DMS153 treated with DMSO at 0.1 percent for 48 hours (cell line): ENCODE measurements at regions not wholly inside any gene's neighbourhood (a gene's known extent, or its start where the extent isn't known, plus 50 kb on each side); places are given as distances from the start of the nearest gene placed in this dataset.
A peak's percentile ranks its signal among the peaks of the same experiment; 100 is the strongest.
"Not testable (repeated sequence)": the region's sequence is repeated elsewhere in the genome, so short reads cannot be mapped to it uniquely, and the experiment has no call there.

Experiments used
- DNase-seq: peaks from one replicate; lab custom pipeline; 2025; ENCODE audit not compliant: unreplicated experiment; lab: John Stamatoyannopoulos, UW

GRCh38 chr13:89406096-89406495 is 1734.9 kb downstream of the SLITRK5 start:
- DNase-seq: not testable (repeated sequence)

- no peak for DNase-seq
These were observed 1736.2 kb downstream of the SLITRK5 start for GRCh38 chr13:89407357-89407756.

- DNase-seq: no peak
These were observed 1761.8 kb downstream of the SLITRK5 start for GRCh38 chr13:89432997-89433396.

- DNase-seq: not testable (repeated sequence)
These were observed 1763.5 kb downstream of the SLITRK5 start for GRCh38 chr13:89434624-89435023.

- no peak for DNase-seq
These were observed 1783.5 kb downstream of the SLITRK5 start for GRCh38 chr13:89454681-89455080.

GRCh38 chr13:89455225-89455624 is 1784.1 kb downstream of the SLITRK5 start:
- DNase-seq: no peak

GRCh38 chr13:89455741-89456140 is 1784.6 kb downstream of the SLITRK5 start:
- DNase-seq: no peak

- no peak for DNase-seq
These were observed 1786.8 kb downstream of the SLITRK5 start for GRCh38 chr13:89457977-89458376.

- no peak for DNase-seq
These were observed 1787.3 kb downstream of the SLITRK5 start for GRCh38 chr13:89458456-89458855.

- not testable (repeated sequence) for DNase-seq
These were observed 1789.7 kb downstream of the SLITRK5 start for GRCh38 chr13:89460895-89461294.

GRCh38 chr13:89465366-89465765 is 1794.2 kb downstream of the SLITRK5 start:
- DNase-seq: no peak

GRCh38 chr13:89468081-89468480 is 1796.9 kb downstream of the SLITRK5 start:
- DNase-seq: no peak

- DNase-seq: no peak
These were observed 1799.7 kb downstream of the SLITRK5 start for GRCh38 chr13:89470901-89471300.

GRCh38 chr13:89474432-89474831 is 1803.3 kb downstream of the SLITRK5 start:
- DNase-seq: no peak

GRCh38 chr13:89486065-89486464 is 1814.9 kb downstream of the SLITRK5 start:
- DNase-seq: no peak

GRCh38 chr13:89486709-89487108 is 1815.5 kb downstream of the SLITRK5 start:
- no peak for DNase-seq

- no peak for DNase-seq
These were observed 1819.5 kb downstream of the SLITRK5 start for GRCh38 chr13:89490661-89491060.

- DNase-seq: no peak
These were observed 1825.3 kb downstream of the SLITRK5 start for GRCh38 chr13:89496478-89496877.

- DNase-seq: no peak
These were observed 1826.5 kb downstream of the SLITRK5 start for GRCh38 chr13:89497658-89498057.

GRCh38 chr13:89502286-89502685 is 1831.1 kb downstream of the SLITRK5 start:
- DNase-seq: no peak

- DNase-seq: peak; percentile 73
These were observed 1832.8 kb upstream of the MIR17HG start for GRCh38 chr13:89514534-89515312.

GRCh38 chr13:89515948-89516347 is 1831.5 kb upstream of the MIR17HG start:
- no peak for DNase-seq
